ENCODE measurements at regions not wholly inside any gene's neighbourhood (a gene's known extent, or its start where the extent isn't known, plus 50 kb on each side); places are given as distances from the start of the nearest gene placed in this dataset.

DNA sequence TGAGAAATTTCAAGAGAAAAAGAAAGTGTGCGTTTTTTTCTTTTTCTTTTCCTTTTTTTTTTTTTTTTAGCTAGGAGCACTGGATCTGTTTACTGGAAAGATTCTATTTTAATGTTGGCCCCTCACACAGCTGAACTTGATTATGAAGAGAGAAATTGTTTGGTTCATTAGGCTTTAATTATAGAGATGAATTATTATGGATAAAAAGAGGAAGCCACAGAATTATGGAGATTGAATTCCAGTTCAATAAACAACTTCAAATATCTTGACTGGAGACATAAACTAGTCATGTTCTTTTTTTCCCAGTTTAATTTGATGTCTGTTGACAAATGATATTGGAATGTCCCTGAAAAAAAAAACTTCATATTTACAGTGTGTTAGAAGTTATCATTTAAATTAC, 152.0 kb upstream of the HS3ST3A1 start:
- no peak overlapping the region for H2BK12ac ChIP-seq (ENCODE audit: low read depth, low read length)
- no peaks in the 10 kb centered on the region for H4K20me1 ChIP-seq (replicated peaks in 1 of 2; ENCODE audit: control insufficient read depth in 1 of 2, insufficient read depth in 2 of 2, low read length in 2 of 2)
- no peak overlapping the region for H3K27ac ChIP-seq (ENCODE audit: low read depth, low read length)
- POLR2A ChIA-PET (ENCODE audit: partially characterized antibody), result no interaction called here
- no peak overlapping the region for H3K4ac ChIP-seq (replicated peaks; ENCODE audit: insufficient read length, low read depth, low read length)
- H4K8ac ChIP-seq (ENCODE audit: extremely low read depth, insufficient read depth, low read length), result no peak overlapping the region
- no peak overlapping the region for H3K56ac ChIP-seq (replicated peaks; ENCODE audit: insufficient read length, low read depth, low read length)
- no peak overlapping the region for H3K4me3 ChIP-seq (ENCODE audit: extremely low read depth in 1 of 4, insufficient read depth in 2 of 4, low read depth in 3 of 4, low read length in 4 of 4)
- CTCF ChIA-PET (ENCODE audit: partially characterized antibody), result interaction anchor here (0.8 kb wide), 1 partner anchor 29 kb away, joined by 3 read pairs; no protein-coding TSS in a partner anchor
- H2BK120ac ChIP-seq (replicated peaks; ENCODE audit: low read depth, low read length), result no peak overlapping the region
- FAIRE-seq (no peak), DNase-seq (ENCODE audit: low read depth in 1 of 2, low spot score in 2 of 2) (no peak)
- H4K91ac ChIP-seq (replicated peaks; ENCODE audit: insufficient read length, low read length), result no peak overlapping the region
- no peak for TF ChIP-seq EP300 (IDR thresholded peaks at IDR 0.05; ENCODE audit: borderline replicate concordance in 1 of 2, low read depth in 2 of 2, low read length in 2 of 2)
- no peak for TF ChIP-seq NANOG (IDR thresholded peaks at IDR 0.05; ENCODE audit: insufficient read depth, low read depth, low read length, poor library complexity, severe bottlenecking)
- no peak for TF ChIP-seq CBX8 (IDR thresholded peaks at IDR 0.05; ENCODE audit: borderline replicate concordance, low read depth, low read length)
- no peak for TF ChIP-seq CHD2 (IDR thresholded peaks at IDR 0.05; ENCODE audit: low read length)
- TF ChIP-seq KDM5A (IDR thresholded peaks at IDR 0.05; ENCODE audit: low read length), result no peak
- TF ChIP-seq BCL11A (IDR thresholded peaks at IDR 0.05; ENCODE audit: low read depth in 2 of 2, low read length in 2 of 2), result no peak
- TF ChIP-seq HDAC2 (IDR thresholded peaks at IDR 0.05; ENCODE audit: borderline replicate concordance in 1 of 2, low read depth in 2 of 2, low read length in 2 of 2), result no peak
- no peak for TF ChIP-seq SRF (IDR thresholded peaks at IDR 0.05; ENCODE audit: low read depth, low read length)
- no peak for TF ChIP-seq MAFK (IDR thresholded peaks at IDR 0.05; ENCODE audit: low read depth, low read length)
- TF ChIP-seq KDM1A (IDR thresholded peaks at IDR 0.05; ENCODE audit: borderline replicate concordance, low read length), result no peak
- no peak for TF ChIP-seq TAF7 (optimal IDR thresholded peaks at IDR 0.05; ENCODE audit: borderline replicate concordance, low read depth, low read length)
- no peak for TF ChIP-seq CTBP2 (IDR thresholded peaks at IDR 0.05; ENCODE audit: borderline replicate concordance, insufficient read depth, insufficient read length, low read length)
- H2BK15ac ChIP-seq (ENCODE audit: low read length), result no peak overlapping the region
- no peak overlapping the region for H2BK20ac ChIP-seq (ENCODE audit: low read length)
- H3K36me3 ChIP-seq (ENCODE audit: control insufficient read depth in 2 of 4, insufficient read depth in 4 of 4, low read length in 3 of 4), result no peaks in the 10 kb centered on the region
- 40% methylated on average over 1 of the region's 1 CpG; no CpG with 5 or more reads in 1 of the 2 experiments for WGBS, 2 experiments (ENCODE audit: extremely low coverage in 1 of 2, insufficient coverage in 1 of 2, insufficient read length in 1 of 2, insufficient replicate concordance in 2 of 2, low coverage in 1 of 2, low lambda C conversion rate in 2 of 2, missing lambda C conversion rate in 1 of 2)
- no peak overlapping the region for H3K23ac ChIP-seq (ENCODE audit: insufficient read length)
- no peaks in the 10 kb centered on the region for H3K23me2 ChIP-seq (ENCODE audit: low read depth, low read length)
- no peak overlapping the region for H2BK5ac ChIP-seq (ENCODE audit: low read depth, low read length)
- no peak overlapping the region for H2AFZ ChIP-seq (ENCODE audit: low read length)
- no peaks in the 10 kb centered on the region for H3K79me1 ChIP-seq (ENCODE audit: low read depth, low read length)
- H3K14ac ChIP-seq (ENCODE audit: insufficient read length), result no peak overlapping the region
- no peak overlapping the region for H3K18ac ChIP-seq (ENCODE audit: extremely low read depth, low read length)
- H3K4me1 ChIP-seq (replicated peaks in 1 of 4; ENCODE audit: control insufficient read depth in 3 of 4, insufficient read depth in 4 of 4, low read length in 3 of 4), result peaks cover 4 to 17% (median 7%) of the 10 kb centered on the region in 4 experiments; a peak in 5 of 7 replicates
- H4K5ac ChIP-seq (ENCODE audit: insufficient read length, low read depth, low read length), result no peak overlapping the region
- H3K9ac ChIP-seq (replicated peaks in 1 of 4; ENCODE audit: extremely low read depth in 1 of 4, low read depth in 3 of 4, low read length in 3 of 4), result no peak overlapping the region
- H3K9me3 ChIP-seq (ENCODE audit: insufficient read depth in 2 of 2, low read depth in 1 of 2, low read length in 1 of 2), result no peaks in the 10 kb centered on the region
- no peaks in the 10 kb centered on the region for H3K27me3 ChIP-seq (replicated peaks in 1 of 4; ENCODE audit: control insufficient read depth in 3 of 4, extremely low read depth in 1 of 4, insufficient read depth in 3 of 4, low read length in 3 of 4)
- H2AK5ac ChIP-seq (ENCODE audit: low read depth, low read length), result no peak overlapping the region
- no peak overlapping the region for H3K4me2 ChIP-seq (ENCODE audit: insufficient read depth in 1 of 2, low read depth in 2 of 2, low read length in 2 of 2)
- no peaks in the 10 kb centered on the region for H3K79me2 ChIP-seq (ENCODE audit: control insufficient read depth in 1 of 2, insufficient read depth in 2 of 2, low read length in 2 of 2)

Data from H1 (cell line).